ENCODE measurements at regions not wholly inside any gene's neighbourhood (a gene's known extent, or its start where the extent isn't known, plus 50 kb on each side); places are given as distances from the start of the nearest gene placed in this dataset.

DNA sequence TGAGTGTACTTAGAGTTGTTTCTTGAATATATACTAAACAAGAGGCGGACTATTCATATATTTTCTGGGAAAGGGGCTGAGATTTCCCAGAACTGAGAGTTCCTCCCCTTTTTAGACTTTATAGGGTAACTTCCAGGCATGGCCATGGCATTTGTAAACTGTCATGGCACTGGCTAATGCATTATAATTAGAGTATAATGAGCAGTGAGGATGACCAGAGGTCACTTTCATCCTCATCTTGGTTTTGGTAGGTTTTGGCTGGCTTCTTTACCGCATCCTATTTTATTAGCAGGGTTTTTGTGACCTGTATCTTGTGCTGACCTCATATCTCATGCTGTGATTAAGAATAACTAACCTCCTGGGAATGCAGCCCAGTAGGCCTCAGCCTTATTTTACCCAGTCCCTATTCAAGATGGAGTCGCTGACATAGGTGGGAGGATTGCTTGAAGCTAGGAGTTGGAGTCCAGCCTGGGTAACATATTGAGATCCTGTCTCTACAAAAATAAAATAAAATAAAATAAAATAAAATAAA, 91.4 kb downstream of the MOBP start:
- no peak for TF ChIP-seq CTCF (IDR thresholded peaks at IDR 0.05; ENCODE audit: unreplicated experiment)
- H3K4me1 Mint-ChIP-seq (ENCODE audit: unreplicated experiment): no peaks in the 10 kb centered on the region
- no peaks in the 10 kb centered on the region for H3K36me3 Mint-ChIP-seq (ENCODE audit: low read depth, unreplicated experiment)
- no peak for DNase-seq (ENCODE audit: low spot score)
- no peaks in the 10 kb centered on the region for H3K9me3 Mint-ChIP-seq (ENCODE audit: unreplicated experiment)
- no peaks in the 10 kb centered on the region for H3K27me3 Mint-ChIP-seq (ENCODE audit: unreplicated experiment)
- H3K27ac Mint-ChIP-seq (ENCODE audit: unreplicated experiment): no peak overlapping the region
- no peak overlapping the region for H3K4me3 Mint-ChIP-seq (ENCODE audit: unreplicated experiment)

- Mint-ChIP-seq H3K4me3 (ENCODE audit: unreplicated experiment) (no peak overlapping the region), H3K27me3 (ENCODE audit: unreplicated experiment) (no peaks in the 10 kb centered on the region), H3K4me1 (ENCODE audit: unreplicated experiment) (no peaks in the 10 kb centered on the region), H3K9me3 (ENCODE audit: unreplicated experiment) (no peaks in the 10 kb centered on the region), H3K36me3 (ENCODE audit: low read depth, unreplicated experiment) (no peaks in the 10 kb centered on the region), H3K27ac (ENCODE audit: unreplicated experiment) (no peak overlapping the region)
- TF ChIP-seq CTCF (IDR thresholded peaks at IDR 0.05; ENCODE audit: unreplicated experiment): no peak
- no peak for DNase-seq (ENCODE audit: low spot score)
These were observed 92.1 kb downstream of the MOBP start for GRCh38 chr3:39559543-39559942.

GRCh38 chr3:39568508-39568907, 101.0 kb downstream of the MOBP start:
- H3K4me3 Mint-ChIP-seq (ENCODE audit: unreplicated experiment): no peak overlapping the region
- H3K36me3 Mint-ChIP-seq (ENCODE audit: low read depth, unreplicated experiment): no peaks in the 10 kb centered on the region
- no peak for TF ChIP-seq CTCF (IDR thresholded peaks at IDR 0.05; ENCODE audit: unreplicated experiment)
- H3K4me1 Mint-ChIP-seq (ENCODE audit: unreplicated experiment): peaks cover 13% of the 10 kb centered on the region
- peaks cover 5% of the 10 kb centered on the region for H3K9me3 Mint-ChIP-seq (ENCODE audit: unreplicated experiment)
- H3K27ac Mint-ChIP-seq (ENCODE audit: unreplicated experiment): no peak overlapping the region
- H3K27me3 Mint-ChIP-seq (ENCODE audit: unreplicated experiment): peaks cover 2% of the 10 kb centered on the region
- no peak for DNase-seq (ENCODE audit: low spot score)

- DNase-seq (ENCODE audit: low spot score): no peak
- Mint-ChIP-seq H3K27me3 (ENCODE audit: unreplicated experiment) (peaks cover 2% of the 10 kb centered on the region), H3K36me3 (ENCODE audit: low read depth, unreplicated experiment) (no peaks in the 10 kb centered on the region), H3K4me3 (ENCODE audit: unreplicated experiment) (no peak overlapping the region), H3K27ac (ENCODE audit: unreplicated experiment) (no peak overlapping the region), H3K9me3 (ENCODE audit: unreplicated experiment) (peaks cover 5% of the 10 kb centered on the region), H3K4me1 (ENCODE audit: unreplicated experiment) (peaks cover 13% of the 10 kb centered on the region)
- TF ChIP-seq CTCF (IDR thresholded peaks at IDR 0.05; ENCODE audit: unreplicated experiment): no peak
These were observed 101.6 kb downstream of the MOBP start for GRCh38 chr3:39569095-39569494.

DNA sequence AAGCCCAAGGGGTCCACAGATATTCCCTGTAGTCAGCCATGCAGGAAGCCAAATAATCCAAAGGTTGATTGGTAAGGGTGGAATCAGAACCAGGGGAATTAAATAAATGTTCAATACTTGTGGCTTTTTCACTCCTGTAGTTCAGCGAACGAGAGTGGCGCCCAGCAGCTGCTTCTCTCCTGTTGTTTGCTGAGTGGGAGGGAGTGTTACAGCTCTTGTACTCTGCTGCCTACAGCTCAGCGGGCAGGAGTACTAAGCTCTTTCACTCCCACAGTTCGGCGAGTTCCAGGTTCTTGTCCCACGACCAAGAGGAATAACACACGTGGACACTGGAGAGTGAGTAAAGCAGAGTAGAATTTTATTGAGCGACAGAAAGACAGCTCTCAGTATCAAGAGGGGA, 105.9 kb downstream of the MOBP start:
- no peak overlapping the region for H3K27ac Mint-ChIP-seq (ENCODE audit: unreplicated experiment)
- no peak overlapping the region for H3K4me3 Mint-ChIP-seq (ENCODE audit: unreplicated experiment)
- peaks cover 2% of the 10 kb centered on the region for H3K27me3 Mint-ChIP-seq (ENCODE audit: unreplicated experiment)
- no peaks in the 10 kb centered on the region for H3K36me3 Mint-ChIP-seq (ENCODE audit: low read depth, unreplicated experiment)
- DNase-seq (ENCODE audit: low spot score): no peak
- TF ChIP-seq CTCF (IDR thresholded peaks at IDR 0.05; ENCODE audit: unreplicated experiment): no peak
- H3K9me3 Mint-ChIP-seq (ENCODE audit: unreplicated experiment): peaks cover 5% of the 10 kb centered on the region
- peaks cover 15% of the 10 kb centered on the region for H3K4me1 Mint-ChIP-seq (ENCODE audit: unreplicated experiment)

All from endothelial cell (in vitro differentiated cells).